HG03442 (cell line): ENCODE measurements at regions not wholly inside any gene's neighbourhood (a gene's known extent, or its start where the extent isn't known, plus 50 kb on each side); places are given as distances from the start of the nearest gene placed in this dataset.

Experiments used
- ATAC-seq: cut with Tn5 transposase; IDR thresholded peaks from one replicate; pipeline ENCODE4 v1.9.1; 2021; ENCODE audit warnings: mild to moderate bottlenecking, moderate library complexity; ENCODE audit not compliant: unreplicated experiment

DNA sequence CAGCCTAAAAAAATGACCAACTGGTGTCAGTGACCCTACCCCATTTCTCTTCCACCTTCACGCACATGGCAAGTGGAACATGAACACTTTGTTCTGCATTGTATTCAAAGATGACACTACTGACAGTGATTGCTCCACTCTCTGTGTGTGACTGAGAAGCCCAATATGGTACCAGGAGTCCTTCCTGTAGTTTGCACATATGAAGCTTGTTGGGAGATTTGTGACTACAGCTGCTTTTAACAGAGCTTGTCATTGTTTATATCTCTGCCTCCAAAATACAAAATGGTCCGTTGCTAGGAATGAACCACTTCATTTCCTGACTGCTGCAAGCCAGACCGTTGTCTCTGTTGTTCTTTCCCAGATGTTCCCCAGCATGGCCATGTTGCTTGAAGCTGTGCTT is 140.3 kb upstream of the TCF21 start:
- ATAC-seq, result no peak

DNA sequence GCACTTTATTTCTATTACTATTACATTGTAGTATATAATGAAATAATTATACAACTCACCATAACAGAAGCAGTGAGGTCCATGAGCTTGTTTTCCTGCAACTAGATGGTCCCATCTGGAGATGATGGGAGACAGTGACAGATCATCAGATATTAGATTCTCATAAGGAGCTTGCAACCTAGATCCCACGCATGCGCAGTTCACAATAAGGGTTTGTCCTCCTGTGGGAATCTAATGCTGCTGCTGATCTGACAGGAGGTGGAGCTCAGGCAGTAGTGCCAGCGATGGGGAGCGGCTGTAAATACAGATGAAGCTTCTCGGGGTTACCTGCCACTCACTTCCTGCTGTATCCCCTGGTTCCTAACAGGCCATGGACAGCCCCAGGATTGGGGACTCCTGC is 139.5 kb upstream of the TCF21 start:
- no peak for ATAC-seq

DNA sequence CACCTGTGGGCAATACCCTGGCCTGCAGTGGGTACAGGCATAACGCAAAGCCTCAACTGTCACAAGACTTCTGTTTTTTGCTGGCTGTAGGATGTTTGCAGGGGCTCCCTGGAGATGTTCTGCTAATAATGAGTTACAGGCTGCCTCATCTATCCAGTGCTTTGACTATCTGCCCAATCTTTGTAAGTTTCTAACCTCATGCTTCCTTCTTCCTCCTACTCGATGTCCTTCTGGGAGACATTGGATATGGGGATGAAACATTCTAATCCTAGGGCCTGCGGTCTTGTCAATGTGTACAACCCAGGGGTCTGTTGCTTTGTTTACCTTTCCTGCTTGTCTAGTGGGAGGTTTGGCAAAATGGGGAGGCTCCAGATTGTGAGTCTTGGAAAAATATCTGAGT is 136.8 kb upstream of the TCF21 start:
- no peak for ATAC-seq

DNA sequence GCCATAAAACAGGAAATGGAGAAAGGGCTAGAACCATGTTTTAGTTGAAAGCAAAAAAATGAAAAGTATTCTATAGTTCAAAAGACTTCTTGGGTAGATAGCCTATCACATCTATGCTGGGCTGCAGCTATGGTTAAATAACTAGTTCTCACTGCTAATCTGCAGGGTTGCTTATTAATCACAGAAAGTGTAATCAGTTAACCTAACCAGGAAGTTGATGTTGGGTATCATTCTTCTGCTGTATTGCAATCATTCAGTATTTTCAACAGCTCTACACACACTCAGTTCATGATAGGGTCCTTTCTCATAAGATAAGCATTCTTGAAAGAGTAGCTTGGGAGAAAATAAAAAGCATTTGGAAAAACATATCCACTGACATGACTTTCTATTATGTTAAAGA is 135.2 kb upstream of the TCF21 start:
- no peak for ATAC-seq

DNA sequence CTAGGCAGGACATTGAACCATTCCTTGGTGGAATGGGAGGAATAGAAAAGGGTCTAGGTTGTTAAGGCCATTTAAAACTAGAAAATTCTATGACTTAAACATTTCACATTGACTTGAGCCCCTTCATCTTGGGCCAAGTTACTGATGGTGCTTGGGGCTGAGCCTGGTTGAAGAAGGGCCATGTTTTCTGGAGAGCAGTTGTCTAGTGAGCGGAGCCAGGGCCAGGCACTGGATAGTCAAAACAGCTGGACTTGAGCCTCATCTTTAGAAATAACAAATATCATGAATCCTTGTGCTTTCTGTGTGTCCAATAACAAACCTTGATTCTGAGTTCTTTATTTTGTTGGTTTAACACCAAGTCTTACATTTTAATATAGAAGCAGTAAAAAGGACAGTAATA is 134.6 kb upstream of the TCF21 start:
- ATAC-seq, result no peak

DNA sequence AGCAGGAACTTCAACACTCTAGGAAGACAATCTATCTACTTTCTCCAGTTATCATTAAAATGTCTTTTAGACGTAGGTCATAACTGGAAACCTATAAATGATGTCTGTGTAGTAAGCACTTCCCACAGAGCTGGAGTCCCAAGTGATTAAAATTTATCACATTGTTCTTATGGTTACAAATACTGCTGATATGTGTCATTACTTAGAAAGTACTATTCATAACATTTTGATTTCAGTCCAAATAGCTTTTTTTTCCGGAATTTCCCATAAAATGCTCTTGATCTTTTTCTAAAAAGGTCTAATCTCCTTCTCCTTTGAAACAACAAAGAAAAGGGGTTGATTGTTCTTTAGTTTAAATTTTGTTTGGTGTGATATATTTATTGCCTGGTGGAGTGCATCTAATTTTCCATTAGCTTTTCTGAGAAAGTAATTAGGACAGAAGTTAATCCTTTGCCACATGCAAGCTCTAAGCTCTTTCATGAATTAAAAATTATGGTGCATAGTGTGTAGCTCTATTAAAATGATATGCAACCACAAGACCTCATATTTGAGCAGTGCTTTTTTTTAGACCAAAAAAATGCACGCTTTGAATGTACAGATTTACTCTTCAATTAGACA is 132.7 kb upstream of the TCF21 start:
- ATAC-seq, result no peak

DNA sequence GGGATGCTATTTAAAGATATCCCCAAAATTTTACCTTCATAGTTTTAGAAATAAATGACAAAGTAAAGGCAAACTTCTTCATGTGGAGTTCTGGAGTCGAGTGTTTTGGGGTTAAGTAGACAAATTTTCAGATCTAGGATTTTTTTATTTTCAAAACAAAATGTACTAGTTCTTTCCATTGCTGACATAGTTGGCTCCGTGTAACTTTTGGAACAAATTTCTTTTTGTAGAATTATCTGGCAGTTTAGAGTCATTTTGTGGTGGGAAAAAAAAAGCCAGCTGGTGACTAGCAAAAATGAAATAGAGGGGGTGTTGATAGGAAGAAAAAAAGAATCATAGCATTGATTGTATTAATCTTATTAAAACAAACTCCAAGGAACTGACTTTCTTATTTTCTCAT is 131.6 kb upstream of the TCF21 start:
- ATAC-seq, result no peak

- ATAC-seq, result no peak
Measured at GRCh38 chr6:133758815-133759335, 130.0 kb upstream of the TCF21 start.

DNA sequence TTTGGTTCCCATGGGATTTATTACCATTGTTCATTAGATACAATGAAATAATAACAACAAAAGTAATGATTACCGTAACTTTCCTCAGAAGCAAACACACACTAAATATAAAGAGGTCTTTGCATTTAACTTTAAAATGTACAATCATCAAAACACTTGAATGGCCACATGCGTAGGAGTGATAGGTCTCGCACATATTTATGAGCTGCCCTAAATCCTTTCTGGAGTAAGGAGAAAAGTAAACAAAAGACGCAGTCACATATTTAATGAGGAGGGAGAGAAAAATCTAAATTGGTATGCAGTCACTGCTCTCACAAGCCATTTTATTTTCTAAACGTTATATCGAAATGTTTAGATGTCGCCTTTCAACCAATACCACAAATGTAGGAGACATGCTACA is 129.4 kb upstream of the TCF21 start:
- ATAC-seq, result no peak

GRCh38 chr6:133761706-133762105 is 127.2 kb upstream of the TCF21 start:
- no peak for ATAC-seq

- no peak for ATAC-seq
Measured at GRCh38 chr6:133764008-133764753, 124.7 kb upstream of the TCF21 start.

DNA sequence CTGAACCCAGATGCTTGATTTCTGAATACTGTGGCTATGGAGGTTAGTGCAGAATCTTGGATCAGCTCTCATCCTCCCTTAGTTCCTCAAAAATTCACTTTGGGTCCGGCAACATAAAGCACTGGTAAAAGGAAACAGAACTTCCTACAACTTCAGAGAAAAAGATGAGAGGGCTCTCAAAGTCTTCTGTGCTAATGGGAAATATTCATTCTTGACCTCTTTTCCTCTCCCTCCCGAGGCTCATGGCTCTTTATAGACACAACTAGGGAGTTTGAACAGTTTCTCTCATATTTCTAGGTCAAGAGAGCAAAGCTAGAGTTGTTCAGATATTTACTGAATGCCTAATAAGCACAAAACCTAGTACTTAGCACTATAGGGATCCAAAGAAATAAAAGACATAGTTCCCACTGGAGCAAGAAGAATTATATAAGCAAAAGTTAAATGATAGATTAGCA is 124.1 kb upstream of the TCF21 start:
- no peak for ATAC-seq

DNA sequence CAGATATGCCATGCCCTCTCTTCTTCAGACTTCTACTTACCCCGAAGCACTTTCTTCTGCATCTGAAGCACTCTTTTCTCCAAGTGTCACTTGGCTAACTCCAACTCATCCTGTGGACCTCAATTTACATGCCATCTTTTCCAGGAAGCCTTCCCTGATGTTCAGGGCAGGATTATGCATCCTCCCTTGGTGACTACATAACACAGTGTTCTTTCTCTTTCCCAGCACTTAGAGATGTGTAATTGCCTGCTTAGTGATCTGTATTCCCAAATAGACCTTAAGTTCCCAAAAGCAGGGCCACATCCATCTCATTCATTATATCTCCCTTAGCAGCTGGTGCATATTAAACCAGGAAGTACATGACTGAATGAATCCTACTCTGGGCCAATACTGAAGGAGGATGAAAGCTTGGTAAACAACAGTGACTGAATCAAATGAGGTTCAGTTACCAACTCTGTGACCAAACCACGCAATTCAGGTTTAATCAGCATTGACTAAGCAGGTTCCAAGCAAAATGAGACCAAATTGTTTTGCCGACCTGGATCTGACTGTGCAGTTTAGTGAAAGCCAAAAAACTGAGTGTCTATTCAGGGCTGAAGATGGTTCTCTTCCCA is 121.4 kb upstream of the TCF21 start:
- no peak for ATAC-seq

GRCh38 chr6:133768656-133769295 is 120.1 kb upstream of the TCF21 start:
- ATAC-seq, result no peak

DNA sequence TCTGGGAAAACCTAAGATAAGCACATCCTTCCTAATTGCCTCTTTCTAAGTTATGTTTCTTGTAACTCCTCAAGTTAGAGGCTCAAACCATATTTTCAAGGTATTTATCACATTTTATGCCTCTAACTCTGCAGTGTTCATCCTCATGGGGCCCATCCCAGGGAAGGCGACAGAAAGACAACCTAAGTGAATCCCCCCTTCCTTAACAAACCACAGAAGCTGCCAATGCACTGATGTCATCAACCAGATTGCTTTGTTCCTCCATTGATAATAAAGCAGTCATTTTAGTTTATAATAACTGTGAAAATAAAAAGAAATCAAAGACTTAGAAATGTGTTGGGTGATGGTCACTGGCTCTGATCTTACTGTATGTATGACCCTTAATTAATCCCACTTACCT is 119.5 kb upstream of the TCF21 start:
- no peak for ATAC-seq

GRCh38 chr6:133772567-133772966 is 116.3 kb upstream of the TCF21 start:
- ATAC-seq, result no peak

- no peak for ATAC-seq
Measured at GRCh38 chr6:133773776-133774175, 115.1 kb upstream of the TCF21 start.

GRCh38 chr6:133774356-133774755 is 114.6 kb upstream of the TCF21 start:
- no peak for ATAC-seq

GRCh38 chr6:133778414-133779130 is 110.3 kb upstream of the TCF21 start:
- ATAC-seq, result no peak

GRCh38 chr6:133779916-133780695 is 108.8 kb upstream of the TCF21 start:
- no peak for ATAC-seq
